HG02981 (cell line): ENCODE measurements at regions not wholly inside any gene's neighbourhood (a gene's known extent, or its start where the extent isn't known, plus 50 kb on each side); places are given as distances from the start of the nearest gene placed in this dataset.

Experiments
- ATAC-seq: cut with Tn5 transposase; IDR thresholded peaks from one replicate; pipeline ENCODE4 v1.9.1; 2021; ENCODE audit warnings: mild to moderate bottlenecking, moderate library complexity; ENCODE audit not compliant: unreplicated experiment

DNA sequence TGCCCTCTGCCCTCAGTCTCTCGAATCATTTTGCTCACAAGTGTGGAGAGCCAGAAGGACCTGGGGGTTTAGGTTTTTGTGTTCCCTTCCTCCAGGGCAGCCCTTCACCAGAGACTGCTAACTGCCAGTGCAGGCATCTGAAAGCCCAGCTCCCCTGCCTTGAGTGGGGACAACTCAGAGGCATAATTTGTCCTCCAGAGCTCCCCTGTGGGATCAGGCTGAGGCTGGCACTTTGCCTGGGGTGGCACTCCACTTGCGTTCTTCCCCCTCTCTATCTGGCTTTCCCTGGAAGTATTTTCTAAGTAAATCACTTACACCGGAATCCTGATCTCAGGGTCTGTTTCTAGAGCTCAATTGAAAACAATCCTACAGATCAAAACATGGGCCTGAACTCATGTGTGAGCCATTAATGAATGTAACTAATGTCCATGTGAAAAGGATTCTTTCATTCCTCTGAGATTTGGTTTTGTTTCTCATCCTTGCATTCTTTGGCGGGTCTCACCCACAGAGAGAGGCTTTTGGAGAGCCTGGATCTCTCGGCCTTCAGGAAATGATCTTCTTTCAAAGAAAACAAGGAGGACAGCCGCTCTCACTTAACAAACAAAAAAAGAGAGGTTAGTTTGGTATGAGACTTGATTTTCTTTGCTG is 125.7 kb upstream of the RIPOR2 start:
- no peak for ATAC-seq

DNA sequence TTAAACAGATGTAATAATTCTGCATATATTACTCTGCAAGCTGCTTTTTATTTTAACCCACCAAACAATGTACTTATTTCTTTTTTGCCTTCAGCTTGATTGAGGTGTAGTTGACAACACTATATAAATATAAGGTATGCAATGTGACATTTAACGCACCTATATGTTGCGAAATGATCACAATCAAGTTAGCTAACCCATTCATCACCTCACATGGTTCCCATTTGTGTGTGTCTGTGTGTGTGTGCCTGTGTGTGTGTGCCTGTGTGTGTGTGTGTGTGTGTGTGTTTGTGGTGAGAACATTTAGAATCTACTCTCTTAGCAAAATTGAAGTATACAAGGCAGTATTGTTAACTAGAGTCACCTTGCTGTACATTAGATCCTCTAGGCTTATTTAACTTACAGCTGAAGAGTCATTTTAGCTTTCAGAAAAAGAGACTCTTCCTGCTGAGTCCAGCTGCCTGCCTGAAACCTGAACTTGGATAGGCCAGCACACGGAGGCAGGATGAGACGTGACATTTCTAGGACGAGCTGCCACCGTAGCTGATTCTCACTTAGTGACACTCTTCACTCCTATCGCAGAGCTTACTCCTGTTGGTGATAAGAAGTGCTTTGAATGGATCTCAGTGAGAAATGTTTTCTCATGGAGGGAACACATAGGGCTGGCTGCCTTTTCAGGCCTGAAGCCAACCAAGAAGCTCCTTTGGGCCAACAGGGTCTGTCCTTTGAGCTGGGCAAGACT is 126.5 kb upstream of the RIPOR2 start:
- ATAC-seq = no peak

DNA sequence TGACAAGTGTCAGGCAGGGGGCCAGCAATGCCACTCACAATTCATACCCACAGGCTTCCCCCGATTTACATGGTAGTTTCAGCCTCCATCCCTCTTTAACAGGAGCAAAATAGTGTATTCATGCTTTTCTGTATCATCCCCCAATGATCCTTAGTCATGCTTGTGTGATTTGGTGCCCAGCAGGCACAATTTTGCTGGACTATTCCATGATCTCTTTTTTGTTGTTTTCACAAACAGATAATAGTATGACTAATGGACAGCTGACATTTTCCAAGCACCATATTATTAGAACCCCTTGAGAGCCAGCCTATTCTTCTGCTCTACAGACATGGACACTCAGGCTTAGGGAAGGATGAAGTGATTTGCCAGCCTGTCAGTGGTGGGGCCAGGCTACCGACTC is 128.2 kb upstream of the RIPOR2 start:
- no peak for ATAC-seq

DNA sequence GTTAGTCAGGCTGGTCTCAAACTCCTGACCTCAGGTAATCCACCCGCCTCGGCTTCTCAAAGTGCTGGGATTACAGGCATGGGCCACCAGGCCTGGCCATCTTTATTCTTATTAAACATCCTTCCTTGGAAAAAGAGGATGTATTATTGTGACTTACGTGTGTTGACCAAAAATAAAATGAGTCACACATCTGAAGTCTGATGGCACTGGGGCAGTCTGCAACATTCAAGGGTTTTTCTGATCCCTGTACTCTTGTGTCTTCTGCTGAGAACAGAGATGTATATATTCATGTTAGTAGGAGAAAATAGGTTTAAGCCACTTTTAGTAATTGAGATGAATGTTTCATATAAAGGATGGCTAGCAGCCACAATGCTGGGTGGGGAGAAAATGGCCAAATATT is 129.9 kb upstream of the RIPOR2 start:
- ATAC-seq = no peak

DNA sequence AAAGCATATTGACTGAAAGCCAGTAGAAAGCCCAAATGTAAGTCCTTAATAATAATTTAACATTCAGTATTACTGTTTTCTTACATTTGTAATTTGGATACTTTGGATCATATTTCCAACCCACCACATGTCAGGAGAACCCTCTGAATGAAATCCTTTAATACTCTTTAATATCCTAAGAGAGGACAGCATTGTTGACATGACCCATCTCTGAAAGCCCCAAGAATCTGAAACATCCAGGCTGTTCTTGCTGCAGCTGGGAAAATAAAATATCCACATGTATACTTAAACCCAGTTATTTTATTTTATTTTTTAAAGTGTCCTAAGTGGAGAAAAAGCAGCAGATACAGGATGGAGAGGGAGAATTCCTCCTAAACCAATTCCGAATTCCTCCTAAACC is 130.8 kb upstream of the RIPOR2 start:
- ATAC-seq = no peak

DNA sequence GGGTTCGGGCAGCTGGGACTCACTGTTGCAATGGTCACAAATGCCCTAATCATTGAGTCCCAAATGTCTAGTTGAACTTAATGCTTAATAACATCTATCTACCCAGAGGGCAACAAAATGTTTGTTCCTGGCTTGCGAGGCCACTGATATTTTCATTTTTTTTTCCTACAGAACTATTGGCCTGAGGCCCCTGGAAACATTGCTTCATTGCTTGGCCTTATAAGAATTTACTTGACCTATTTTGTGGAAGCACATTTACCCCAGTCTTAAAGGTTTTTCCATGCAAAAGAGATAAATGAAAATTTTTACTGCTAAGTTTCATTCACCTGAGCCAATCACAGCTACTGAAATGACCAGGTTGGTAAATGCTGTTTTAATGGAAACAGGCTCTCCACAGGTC is 133.1 kb upstream of the RIPOR2 start:
- no peak for ATAC-seq

DNA sequence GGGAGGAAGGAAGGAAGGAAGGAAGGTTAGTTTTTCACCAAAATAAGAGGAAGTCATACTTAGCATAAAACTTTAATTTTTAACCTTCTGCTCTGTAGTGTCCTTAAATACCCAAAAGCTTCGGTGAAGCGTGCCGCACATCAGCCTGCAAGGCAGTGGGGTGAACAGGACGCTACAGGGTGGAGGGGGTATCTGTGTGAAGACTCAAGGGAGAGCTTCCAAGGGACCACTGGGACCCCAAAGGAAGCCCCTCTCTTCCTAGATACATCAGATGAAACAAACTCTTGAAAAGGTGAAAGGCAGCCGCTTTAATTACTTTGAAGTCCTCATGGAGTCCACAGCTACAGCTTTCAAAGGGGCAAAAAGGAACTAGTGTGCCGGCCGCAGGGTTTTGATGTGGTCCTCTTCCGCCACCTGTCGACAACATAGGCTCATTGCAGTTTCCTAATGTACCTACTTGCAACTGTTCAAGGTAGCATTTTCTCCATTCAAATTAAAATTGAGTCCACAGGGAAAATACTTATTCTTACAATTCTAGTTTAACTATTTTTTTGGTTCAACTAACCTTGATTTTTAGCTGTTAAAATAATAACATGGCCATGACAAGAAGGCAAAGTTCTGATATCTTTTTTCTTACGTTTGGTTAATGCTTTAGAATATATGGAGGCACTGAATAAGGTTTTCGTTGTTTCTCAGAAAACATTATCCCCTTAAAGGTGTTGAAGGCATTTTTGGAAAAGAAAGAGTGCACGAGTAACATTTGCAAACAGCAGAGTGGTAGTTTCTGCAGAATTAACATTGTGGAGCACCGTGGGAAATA is 135.0 kb upstream of the RIPOR2 start:
- ATAC-seq = peak; percentile 76

DNA sequence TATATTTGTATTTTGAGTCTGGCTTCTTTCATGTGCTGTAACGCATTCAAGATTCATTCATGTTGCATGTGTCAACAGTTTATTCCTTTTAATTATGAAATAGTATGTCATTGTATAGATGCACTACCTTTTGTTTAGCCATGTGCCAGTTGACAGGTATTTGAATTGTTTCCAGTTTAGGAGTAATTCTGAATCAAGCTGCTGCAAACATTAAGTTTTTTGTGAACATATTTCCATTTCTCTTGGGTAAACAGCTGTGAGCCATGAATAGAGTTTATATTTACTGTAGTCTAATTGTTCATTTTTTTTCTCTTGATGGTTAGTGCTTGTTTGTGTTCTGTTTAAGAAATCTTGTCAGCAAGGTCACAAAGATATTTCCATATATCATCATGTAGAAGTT is 142.4 kb upstream of the RIPOR2 start:
- ATAC-seq = no peak

DNA sequence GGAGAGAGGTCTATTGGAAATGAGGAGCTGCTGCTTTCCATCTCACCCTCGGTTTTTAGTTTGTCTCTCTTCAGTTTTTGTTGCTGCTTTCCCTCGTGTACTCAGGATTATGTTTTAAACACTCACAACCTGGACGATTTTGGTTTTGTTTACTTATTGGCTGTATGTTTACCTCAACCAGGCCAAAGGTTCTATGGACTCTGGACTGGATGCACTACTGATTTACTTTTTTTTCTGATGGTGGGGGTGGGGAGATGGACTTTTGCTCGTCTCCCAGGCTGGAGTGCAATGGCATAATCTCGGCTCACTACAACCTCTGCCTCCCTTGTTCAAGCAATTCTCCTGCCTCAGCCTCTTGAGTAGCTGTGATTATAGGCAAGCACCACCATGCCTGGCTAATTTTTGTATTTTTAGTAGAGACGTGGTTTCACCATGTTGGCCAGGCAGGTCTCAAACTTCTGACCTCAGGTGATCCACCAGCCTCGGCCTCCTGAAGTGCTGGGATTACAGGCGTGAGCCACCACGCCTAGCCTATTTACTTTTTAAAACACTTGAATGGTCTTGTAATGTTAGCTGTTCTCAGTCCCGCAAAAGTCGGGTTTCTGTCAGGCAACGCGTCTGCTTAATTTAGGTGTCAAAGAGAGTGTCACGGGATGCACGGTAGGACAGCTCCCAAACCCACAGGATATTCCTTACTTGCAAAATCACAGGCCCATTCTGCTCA is 148.2 kb upstream of the RIPOR2 start:
- ATAC-seq = no peak

DNA sequence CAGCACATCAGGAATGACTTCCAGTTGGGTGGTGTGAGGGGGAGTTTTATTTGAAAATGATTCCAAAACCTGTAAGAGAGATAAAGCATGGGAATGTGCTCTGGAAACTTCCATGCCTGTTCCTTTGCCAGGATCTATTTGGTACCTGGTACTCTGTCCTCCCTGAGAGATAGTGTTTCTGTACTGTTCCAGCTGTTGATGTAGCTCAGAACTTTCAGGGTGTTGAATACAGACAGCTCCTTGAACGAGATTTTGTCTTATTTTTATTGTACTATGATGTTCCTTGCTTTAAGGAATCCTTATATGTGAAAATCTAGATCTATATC is 148.7 kb upstream of the RIPOR2 start:
- ATAC-seq = no peak

DNA sequence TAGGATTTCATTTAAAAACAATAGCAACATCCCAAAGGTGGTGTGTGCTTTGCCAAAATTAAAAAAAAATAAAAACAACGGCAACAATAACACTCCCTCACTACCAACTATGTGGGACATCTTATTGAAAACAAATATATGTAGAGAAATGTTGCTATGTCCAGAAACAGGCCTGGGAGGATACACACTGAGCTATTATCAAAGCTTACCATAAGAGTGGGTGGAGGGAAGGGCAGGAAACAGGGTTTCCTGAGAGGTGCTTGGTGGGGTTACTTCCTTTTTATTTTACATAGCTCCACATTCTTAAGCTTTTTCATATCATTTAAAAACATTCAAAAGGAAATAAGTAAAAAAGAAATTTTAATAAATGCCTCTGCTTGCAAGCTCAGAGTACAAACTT is 150.0 kb upstream of the RIPOR2 start:
- no peak for ATAC-seq

DNA sequence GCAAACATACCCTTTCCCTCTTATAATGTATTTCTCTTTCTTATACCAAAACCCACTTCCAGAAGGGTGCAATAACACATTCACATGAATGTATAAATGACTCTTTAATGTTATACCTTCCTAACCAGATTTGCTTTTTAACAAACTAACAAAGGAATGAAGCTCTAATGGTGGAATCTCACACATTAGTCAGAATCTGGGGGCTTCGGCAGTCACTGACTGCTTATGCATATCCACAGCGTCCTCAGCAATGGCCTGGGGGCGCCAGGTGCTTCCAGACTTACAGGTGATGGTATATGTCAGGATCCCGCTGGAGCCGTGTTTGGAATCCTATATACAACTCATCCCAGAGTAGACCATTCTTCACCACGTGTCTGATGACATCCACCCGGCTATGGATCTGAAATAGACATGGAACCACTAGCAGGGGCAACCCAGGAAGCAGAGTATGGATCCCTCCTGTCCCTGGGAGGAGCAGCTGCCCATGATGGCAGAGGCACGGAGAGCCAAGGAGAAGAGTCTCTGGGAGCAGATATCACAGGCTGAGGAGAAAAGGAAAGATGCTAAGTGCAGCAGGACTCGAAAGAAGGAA is 150.8 kb upstream of the RIPOR2 start:
- ATAC-seq = no peak

DNA sequence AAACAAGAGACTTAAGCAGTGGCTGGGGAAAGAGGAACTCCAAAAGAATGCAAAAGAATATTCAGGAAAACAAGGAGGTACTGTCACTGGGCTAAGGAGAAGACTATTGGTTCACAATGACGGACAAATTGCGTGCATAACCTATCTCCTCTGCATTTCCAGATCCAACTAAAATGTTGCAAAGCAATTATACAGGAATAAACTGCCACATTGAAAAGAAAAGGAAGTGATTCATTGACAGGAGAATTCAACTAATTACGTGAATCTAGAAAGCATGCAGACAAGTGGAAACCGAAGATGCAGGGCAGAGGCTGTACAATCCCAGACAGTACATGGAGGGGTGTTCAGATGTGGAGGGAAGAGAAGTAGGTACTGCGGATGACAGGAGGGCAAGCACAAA is 152.8 kb upstream of the RIPOR2 start:
- no peak for ATAC-seq

DNA sequence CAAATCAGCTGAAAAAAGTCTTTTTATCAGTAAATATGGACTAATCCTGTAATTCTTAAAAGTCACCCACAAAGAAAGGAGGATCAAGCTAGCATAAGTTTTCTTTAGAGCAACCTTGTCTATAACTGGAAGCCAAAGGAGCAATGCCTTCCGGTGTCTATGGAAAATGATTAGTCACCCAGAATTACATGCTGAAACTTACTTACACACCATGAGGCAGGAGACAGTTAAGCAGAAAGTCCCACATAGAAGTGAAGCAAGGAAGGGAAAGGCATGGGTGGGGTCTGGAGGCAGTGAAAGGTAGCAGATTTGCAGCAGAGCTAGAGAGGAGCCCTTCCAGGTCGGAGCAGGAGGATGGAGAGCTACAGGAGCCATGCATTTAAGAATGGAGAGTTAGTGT is 153.7 kb upstream of the RIPOR2 start:
- ATAC-seq = no peak

DNA sequence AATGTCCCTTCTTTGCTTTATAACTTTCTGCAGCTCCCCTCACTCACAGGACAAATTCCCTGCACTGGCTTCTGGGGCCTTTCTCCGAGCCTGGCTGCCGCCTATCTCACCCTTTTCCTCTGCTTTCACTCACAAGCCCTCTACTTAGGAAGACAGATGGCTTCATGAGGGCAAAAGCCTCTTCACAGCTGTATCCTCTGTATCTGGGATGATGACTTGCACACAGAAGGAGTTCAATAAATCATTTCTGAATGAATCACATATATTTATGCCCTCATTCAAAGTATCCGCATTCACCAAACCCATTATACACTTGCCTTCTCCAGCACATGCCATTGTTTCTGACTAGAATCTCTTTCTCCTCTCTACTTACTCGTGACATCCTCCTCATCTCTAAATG is 159.0 kb upstream of the RIPOR2 start:
- ATAC-seq = no peak

DNA sequence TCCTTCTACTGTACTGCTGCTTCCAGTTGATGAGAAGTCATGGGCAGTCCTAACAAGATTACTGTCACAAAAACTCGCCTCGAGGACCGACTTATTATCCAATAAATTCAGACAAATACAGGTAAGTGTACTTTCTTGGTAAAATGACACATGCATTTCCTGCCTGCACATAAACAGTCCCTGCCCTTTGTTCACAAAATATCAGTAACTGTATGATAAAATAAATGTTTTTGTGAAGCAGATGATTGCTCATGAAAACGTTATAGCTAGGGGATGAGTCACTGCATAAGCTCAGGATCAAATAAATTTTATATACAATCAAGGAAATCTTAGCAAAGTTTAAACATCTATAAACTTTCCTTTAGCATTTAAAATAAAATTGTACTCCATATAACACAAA is 164.5 kb upstream of the RIPOR2 start:
- no peak for ATAC-seq

DNA sequence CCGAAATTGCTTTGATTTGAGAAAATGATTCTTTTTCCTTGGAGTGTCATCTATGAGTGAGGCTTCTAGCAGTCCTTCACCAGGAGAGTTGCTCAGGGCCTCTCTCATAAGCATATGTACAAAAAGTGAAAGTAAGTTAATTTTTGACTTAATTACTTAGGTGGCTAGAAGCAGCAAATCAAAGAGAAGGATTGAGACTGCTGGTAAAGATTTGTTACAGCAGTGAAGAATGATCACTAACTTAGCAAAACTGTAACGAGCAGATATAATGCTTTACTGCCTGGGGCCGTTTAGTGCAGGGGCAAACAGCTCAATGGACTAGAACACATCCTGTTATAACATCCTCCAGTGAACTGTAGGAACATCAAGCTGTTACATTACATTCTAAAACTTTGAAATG is 167.8 kb upstream of the RIPOR2 start:
- peak; percentile 66 for ATAC-seq

DNA sequence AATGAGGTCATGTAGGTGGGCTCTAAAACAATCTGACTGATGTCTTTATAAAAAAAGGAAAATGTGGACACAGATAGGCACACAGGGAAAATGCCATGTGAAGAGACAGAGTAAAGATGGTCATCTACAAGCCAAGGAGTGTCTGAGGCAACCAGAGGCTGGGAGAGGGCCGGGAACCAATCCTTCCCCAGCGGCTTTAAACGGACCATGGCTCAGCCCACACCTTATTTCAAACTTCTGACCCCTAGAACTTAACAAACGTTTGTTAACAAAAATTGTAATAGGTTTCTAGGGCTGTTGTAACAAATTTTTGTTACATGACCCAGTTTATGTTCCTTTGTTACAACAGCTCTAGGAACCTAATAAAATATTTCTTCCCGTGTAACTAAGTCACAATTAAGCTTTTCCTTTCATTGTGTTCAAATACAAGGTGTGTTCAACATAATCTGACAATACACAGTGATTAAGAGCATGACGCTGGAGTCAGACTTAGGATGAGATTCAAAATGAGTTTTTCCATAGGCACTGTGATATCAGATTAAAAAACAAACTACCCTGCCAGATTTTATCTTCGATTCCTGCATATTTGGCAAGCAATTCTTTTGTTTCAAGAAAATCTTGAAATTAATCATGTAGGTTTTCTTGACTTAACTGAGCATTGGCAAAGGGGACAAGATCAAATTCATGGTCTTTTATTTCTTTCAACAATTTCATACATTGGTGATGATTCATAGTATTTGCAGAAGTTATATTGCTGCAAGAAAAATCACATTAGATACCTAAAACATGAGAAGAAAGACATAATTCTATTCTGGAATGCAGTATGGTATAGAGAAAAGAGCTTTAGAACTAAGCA is 169.5 kb upstream of the RIPOR2 start:
- no peak for ATAC-seq

DNA sequence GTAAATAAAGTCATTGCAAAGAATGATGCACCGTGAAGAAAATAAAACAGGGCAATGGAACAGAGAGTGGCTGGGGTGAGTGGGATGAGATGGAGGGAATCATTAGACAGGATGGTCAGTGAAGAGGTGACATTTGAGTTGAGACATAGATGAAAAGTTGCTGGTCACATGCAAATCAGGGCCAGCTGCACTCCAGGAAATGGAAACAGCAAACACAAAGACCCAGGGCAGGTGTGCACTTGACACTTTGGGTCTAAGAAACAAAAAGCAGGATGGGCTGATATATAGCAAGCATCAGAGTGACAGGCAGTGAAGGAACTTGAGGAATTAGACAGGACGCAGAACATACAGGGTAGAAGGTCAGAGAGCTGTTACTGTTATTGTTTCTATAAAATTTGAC is 171.5 kb upstream of the RIPOR2 start:
- ATAC-seq = no peak

DNA sequence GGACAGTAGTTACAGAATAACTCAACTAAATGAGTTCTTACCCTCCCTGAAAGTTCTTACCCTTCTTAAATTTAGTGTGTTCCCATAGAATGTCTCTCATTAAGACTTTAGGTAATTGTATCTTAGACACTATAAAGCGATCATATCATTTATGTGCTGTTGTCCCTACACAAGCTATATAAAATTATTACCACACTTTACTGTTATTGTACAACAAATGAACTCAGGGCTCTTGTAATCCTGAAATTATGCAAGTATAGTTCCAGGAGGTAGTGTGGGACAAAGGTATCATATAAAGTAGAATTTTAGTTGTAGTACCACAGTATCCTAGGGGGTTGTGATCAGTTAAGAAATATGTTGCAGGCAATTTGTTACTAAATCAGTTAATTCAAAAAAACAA is 167.4 kb upstream of the CARMIL1 start:
- no peak for ATAC-seq
